ENCODE measurements at regions not wholly inside any gene's neighbourhood (a gene's known extent, or its start where the extent isn't known, plus 50 kb on each side); places are given as distances from the start of the nearest gene placed in this dataset. TPM values are rescaled to one million over a fixed set of nuclear protein-coding genes. Genes with fewer than 3 reads are reported as not detected.
A peak's percentile ranks its signal among the peaks of the same experiment; 100 is the strongest.

DNA sequence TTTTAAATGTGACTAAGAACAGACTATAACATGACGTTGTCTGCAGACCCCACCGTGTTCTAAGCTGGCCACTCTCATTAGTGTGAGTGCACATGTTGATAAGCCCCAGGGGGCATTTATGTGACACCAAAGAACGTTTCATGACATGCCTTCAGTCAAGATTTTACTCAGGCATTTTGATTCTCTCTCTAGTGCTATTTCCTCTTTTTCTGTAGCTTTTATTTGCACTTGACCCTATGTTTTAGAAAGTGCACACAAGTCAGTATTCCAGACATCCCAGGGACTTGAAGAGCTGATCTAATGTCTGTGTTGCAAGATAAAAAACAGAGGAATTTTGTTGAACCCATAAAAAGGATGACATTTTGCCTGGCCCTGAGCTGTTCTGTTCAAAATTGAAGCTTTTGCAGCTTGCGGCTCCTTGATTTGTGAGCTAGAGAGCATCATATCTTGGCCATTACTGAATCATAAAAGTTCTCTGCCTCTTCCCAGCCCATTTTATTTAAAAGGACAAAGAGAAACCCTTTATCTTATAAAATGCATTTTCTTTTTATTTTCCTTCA is 80.9 kb upstream of the TYRP1 start:
- no peak for DNase-seq (ENCODE audit: low read depth in 2 of 3, low spot score in 2 of 3)

GRCh38 chr9:12613071-12613470 is 80.1 kb upstream of the TYRP1 start:
- DNase-seq (ENCODE audit: low read depth in 2 of 3, low spot score in 2 of 3) = no peak

- no peak for DNase-seq (ENCODE audit: low read depth in 2 of 3, low spot score in 2 of 3)
Observed at GRCh38 chr9:12614488-12614887, 78.7 kb upstream of the TYRP1 start.

GRCh38 chr9:12618956-12619355 is 74.2 kb upstream of the TYRP1 start:
- DNase-seq (ENCODE audit: low read depth in 2 of 3, low spot score in 2 of 3) = no peak

- DNase-seq (ENCODE audit: low read depth in 2 of 3, low spot score in 2 of 3) = no peak
Observed at GRCh38 chr9:12625844-12626243, 67.3 kb upstream of the TYRP1 start.

- no peak for DNase-seq (ENCODE audit: low read depth in 2 of 3, low spot score in 2 of 3)
Observed at GRCh38 chr9:12627096-12627495, 66.1 kb upstream of the TYRP1 start.

- no peak for DNase-seq (ENCODE audit: low read depth in 2 of 3, low spot score in 2 of 3)
Observed at GRCh38 chr9:12628546-12628945, 64.6 kb upstream of the TYRP1 start.

GRCh38 chr9:12629067-12629466 is 64.1 kb upstream of the TYRP1 start:
- DNase-seq (ENCODE audit: low read depth in 2 of 3, low spot score in 2 of 3) = no peak

DNA sequence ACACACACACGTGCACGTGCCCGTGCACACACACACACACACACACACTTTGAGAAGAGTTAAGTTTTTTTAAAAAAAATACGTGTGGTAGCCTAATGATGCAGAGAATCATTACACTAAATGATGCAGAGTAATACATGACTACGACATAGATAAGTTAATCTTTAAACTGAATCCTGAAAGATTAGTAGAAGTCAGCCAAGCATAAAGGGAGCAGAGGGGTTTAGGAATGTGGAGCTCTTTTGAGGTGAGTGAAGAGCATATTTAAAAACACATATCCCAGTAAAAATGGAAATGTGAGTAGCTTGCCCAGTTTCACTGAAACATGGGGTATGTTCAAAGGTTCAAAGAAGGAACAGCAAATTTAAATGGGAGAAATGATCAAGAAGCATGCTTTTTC is 61.3 kb upstream of the TYRP1 start:
- DNase-seq (ENCODE audit: low read depth in 2 of 3, low spot score in 2 of 3) = no peak

DNA sequence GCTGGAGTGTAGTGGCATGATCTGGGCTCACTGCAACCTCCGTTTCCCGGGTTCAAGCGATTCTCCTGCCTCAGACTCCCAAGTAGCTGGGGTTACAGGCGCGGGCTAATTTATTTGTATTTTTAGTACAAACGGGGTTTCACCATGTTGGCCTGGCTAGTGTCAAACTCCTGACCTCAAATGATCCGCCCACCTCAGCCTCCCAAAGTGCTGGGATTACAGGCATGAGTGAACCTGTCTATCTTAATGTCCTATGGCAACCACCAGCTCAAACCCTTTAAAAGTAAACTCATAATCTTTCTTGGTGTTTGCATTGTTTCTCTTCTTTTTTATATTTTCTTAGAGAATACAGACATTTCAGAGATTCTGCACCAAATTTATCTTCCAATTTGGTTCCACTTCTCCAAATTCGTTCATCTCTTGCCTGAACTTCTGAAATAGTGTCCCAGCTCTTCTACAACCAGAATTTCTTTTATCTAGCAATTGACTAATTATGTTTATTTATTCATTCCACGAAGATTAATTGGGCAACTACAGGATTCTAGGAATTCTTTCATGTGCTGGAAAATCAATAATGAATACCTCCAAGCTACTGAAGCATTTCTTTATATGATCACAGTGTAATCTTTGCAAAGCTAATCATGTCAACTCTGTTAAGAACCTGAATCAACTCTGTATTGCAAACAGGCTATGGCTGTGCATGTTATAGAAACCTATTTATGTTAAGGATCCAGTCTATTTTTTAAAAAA is 60.0 kb upstream of the TYRP1 start:
- no peak for DNase-seq (ENCODE audit: low read depth in 2 of 3, low spot score in 2 of 3)

DNA sequence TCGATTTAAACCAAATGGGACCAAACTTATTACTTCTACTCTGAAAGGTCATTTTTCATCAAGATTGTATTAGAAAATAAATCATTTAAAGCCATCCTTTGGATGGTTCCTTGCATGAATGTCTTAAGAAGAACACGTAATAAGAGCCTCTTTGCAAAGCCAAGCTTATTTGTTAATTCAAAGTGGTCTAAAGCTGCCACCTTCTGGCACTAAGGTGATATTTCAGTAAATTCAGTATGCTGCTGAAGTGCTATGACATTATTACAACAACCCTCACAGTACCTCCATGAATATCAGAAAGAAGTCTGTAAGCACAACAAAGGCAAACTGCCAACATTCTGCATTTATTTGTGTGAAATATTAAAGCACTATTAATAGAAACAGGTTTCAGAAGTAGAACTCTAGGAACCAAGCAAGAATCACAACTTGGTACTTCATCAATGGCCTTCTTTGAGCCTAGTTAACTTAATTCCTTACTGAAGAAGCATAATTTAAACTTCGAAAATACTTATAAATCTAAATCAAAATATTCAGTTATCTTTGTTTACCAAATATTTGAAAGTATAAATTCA is 53.1 kb upstream of the TYRP1 start:
- peak in 2 of 3 donors; percentile 22 to 64 for DNase-seq (ENCODE audit: low read depth in 2 of 3, low spot score in 2 of 3)

DNA sequence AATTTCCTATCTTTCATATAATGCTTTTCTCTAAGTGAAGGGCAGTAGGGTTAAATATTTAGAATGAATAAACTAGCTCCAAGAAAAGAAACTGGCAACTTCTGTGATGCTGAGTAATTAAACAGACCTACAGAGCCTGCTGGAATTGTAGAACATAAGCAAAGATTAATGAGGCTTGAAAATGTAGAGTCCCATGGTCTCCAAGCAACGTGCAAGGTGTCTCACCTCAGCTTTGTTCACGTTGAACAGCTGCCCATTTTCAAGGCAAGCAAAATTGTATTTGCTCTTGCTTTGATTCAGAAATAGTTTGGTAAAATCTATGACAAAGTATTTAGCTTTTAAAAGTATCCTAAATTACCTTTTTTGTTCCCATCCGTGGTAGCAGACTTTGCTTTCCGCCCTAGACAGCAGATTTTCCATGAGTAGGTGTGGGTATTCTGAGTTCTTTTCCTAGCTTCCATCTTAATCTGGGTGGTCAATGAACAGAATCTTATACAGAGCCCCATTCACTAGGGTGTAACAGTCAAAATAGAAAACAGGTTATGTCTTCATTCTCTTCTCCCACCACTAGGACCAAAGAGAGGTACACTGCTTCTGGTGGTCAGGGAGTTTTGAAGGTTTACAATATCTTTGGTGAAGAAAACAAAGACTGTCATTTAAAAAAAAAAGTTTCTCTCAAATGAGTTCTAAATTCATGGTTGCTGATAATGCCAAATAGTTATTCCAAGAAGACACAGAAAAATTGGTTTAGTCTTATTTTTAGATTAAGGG is 52.1 kb upstream of the TYRP1 start:
- no peak for DNase-seq (ENCODE audit: low read depth in 2 of 3, low spot score in 2 of 3)

Small RNA genes lying in the stretch of these regions (small RNA-seq; reads per million reads assigned to genes)
- gene AL161788.1 (not detected), gene AL162413.1 (not detected), gene AL592227.1 (not detected), gene RNU2-47P (0.54 reads per million)
